Caco-2 (cell line): ENCODE measurements at regions not wholly inside any gene's neighbourhood (a gene's known extent, or its start where the extent isn't known, plus 50 kb on each side); places are given as distances from the start of the nearest gene placed in this dataset.

Experiments
- BruUV-seq: library from RNA; stranded (reverse); fragments of 400-500 nt; replicated peaks from 2 replicates; lab custom pipeline; 2021; lab: Mats Ljungman, UMichigan
- CTCF ChIA-PET: fragments of 300-600 bp; sonication (Branson Sonifier 250); formaldehyde crosslinking; loops from one replicate; lab custom pipeline; 2022; ENCODE audit warnings: antibody characterized with exemption; lab: Charles Lee
- POLR2A ChIA-PET: fragments of 300-600 bp; sonication (Branson Sonifier 250); formaldehyde crosslinking; loops from one replicate; lab custom pipeline; 2022; ENCODE audit warnings: antibody characterized with exemption; lab: Charles Lee
- DNase-seq, 2 experiments: peaks; one replicate each; pipeline versions ENCODE4 v3.0.0 to v3.0.0-alpha.2; 2020 to 2022
- H3K27me3 ChIP-seq: replicated peaks from 2 replicates; pipeline ENCODE4 v1.6.0; 2011; ENCODE audit warnings: low read length; ENCODE audit not compliant: control insufficient read depth, insufficient read depth
- H3K36me3 ChIP-seq: 2 replicates; pipeline ENCODE4 v1.5.1; 2011; ENCODE audit warnings: low read length; ENCODE audit not compliant: control insufficient read depth, insufficient read depth
- H3K4me1 ChIP-seq: fragments of 250-450 bp; sonication (Bioruptor Pico); 2 replicates; pipeline ENCODE4 v1.5.1; 2020; ENCODE audit warnings: mild to moderate bottlenecking
- H3K4me3 ChIP-seq: 2 replicates; pipeline ENCODE4 v1.5.1; 2011; ENCODE audit warnings: low read depth, mild to moderate bottlenecking, control low read depth, low read length
- H3K9me3 ChIP-seq: fragments of 250-450 bp; sonication (Bioruptor Pico); 2 replicates; pipeline ENCODE4 v1.5.1; 2020; ENCODE audit warnings: mild to moderate bottlenecking, moderate library complexity
- H3K27ac Mint-ChIP-seq: one replicate; pipeline ENCODE4 v1.8.0; 2022; ENCODE audit warnings: mixed read lengths; ENCODE audit not compliant: unreplicated experiment
- H3K27me3 Mint-ChIP-seq: one replicate; pipeline ENCODE4 v1.8.0; 2022; ENCODE audit warnings: mixed read lengths; ENCODE audit not compliant: insufficient read depth, unreplicated experiment
- H3K36me3 Mint-ChIP-seq: one replicate; pipeline ENCODE4 v1.8.0; 2022; ENCODE audit warnings: mild to moderate bottlenecking, mixed read lengths; ENCODE audit not compliant: insufficient read depth, unreplicated experiment
- H3K4me1 Mint-ChIP-seq: one replicate; pipeline ENCODE4 v1.8.0; 2022; ENCODE audit warnings: low read depth, mixed read lengths; ENCODE audit not compliant: unreplicated experiment
- H3K4me3 Mint-ChIP-seq: one replicate; pipeline ENCODE4 v1.8.0; 2022; ENCODE audit warnings: mild to moderate bottlenecking, moderate library complexity, mixed read lengths; ENCODE audit not compliant: unreplicated experiment
- H3K9me3 Mint-ChIP-seq: one replicate; pipeline ENCODE4 v1.8.0; 2022; ENCODE audit warnings: mixed read lengths; ENCODE audit not compliant: unreplicated experiment
- CTCF ChIP-seq, 2 experiments: fragments of 200-600 bp in 1 of 2; IDR thresholded peaks; 1 replicate in 1 of 2; 2 replicates in 1 of 2; pipeline versions ENCODE4 v1.5.1 to v1.8.0; 2011 to 2022; ENCODE audit warnings: antibody characterized with exemption in 1 of 2, control low read depth in 1 of 2, inconsistent platforms in 1 of 2, low read depth in 1 of 2, low read length in 1 of 2, mild to moderate bottlenecking in 1 of 2, moderate library complexity in 1 of 2; ENCODE audit not compliant: insufficient read depth in 1 of 2, severe bottlenecking in 1 of 2, unreplicated experiment in 1 of 2
- intact Hi-C: fragments of 100-400 bp; cut with micrococcal nuclease; formaldehyde crosslinking; loops from one replicate; pipeline ENCODE4 v1.10.0; 2022; ENCODE audit not compliant: unreplicated experiment

GRCh38 chr6:169990095-169991030 lies 238.9 kb downstream of the ERMARD start:
- no peaks in the 10 kb centered on the region for H3K27me3 Mint-ChIP-seq
- ChIA-PET POLR2A (no interaction called here), CTCF (no interaction called here)
- Histone ChIP-seq H3K4me1 (no peaks in the 10 kb centered on the region), H3K9me3 (no peaks in the 10 kb centered on the region), H3K36me3 (no peaks in the 10 kb centered on the region), H3K4me3 (no peak overlapping the region), H3K27me3 (no peaks in the 10 kb centered on the region)
- DNase-seq: no peak
- H3K4me1 Mint-ChIP-seq: no peaks in the 10 kb centered on the region
- no TSS peak for BruUV-seq
- no peak overlapping the region for H3K27ac Mint-ChIP-seq
- H3K9me3 Mint-ChIP-seq: no peaks in the 10 kb centered on the region
- no peak overlapping the region for H3K4me3 Mint-ChIP-seq
- H3K36me3 Mint-ChIP-seq: no peaks in the 10 kb centered on the region
- intact Hi-C loops: no loop called here
- no peak for TF ChIP-seq CTCF (IDR thresholded peaks at IDR 0.05; ENCODE audit: insufficient read depth in 1 of 2, low read depth in 1 of 2, low read length in 1 of 2, severe bottlenecking in 1 of 2, unreplicated experiment in 1 of 2)

DNA sequence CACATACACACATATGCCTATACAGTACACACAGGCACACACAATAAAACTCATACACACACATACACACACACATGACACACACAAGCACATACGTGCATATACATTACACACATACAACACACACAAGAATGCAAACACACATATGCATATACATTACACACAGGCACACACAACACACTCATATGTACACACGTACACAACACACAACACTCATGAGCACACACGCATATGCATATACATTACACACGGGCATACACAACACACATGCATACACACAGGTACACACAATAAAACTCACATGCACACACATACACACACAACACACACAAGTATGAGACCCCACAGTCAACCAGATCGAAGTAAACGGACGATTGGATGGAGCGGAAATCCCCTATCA lies 238.2 kb downstream of the ERMARD start:
- H3K4me3 ChIP-seq: no peak overlapping the region
- POLR2A ChIA-PET: no interaction called here
- Mint-ChIP-seq H3K27ac (no peak overlapping the region), H3K27me3 (no peaks in the 10 kb centered on the region), H3K36me3 (no peaks in the 10 kb centered on the region), H3K4me1 (no peaks in the 10 kb centered on the region), H3K9me3 (no peaks in the 10 kb centered on the region), H3K4me3 (no peak overlapping the region)
- no peak for TF ChIP-seq CTCF (IDR thresholded peaks at IDR 0.05; ENCODE audit: insufficient read depth in 1 of 2, low read depth in 1 of 2, low read length in 1 of 2, severe bottlenecking in 1 of 2, unreplicated experiment in 1 of 2)
- H3K4me1 ChIP-seq: no peaks in the 10 kb centered on the region
- no peaks in the 10 kb centered on the region for H3K9me3 ChIP-seq
- intact Hi-C loops: no loop called here
- DNase-seq: no peak
- CTCF ChIA-PET: no interaction called here
- no peaks in the 10 kb centered on the region for H3K27me3 ChIP-seq
- no peaks in the 10 kb centered on the region for H3K36me3 ChIP-seq
- no TSS peak for BruUV-seq

DNA sequence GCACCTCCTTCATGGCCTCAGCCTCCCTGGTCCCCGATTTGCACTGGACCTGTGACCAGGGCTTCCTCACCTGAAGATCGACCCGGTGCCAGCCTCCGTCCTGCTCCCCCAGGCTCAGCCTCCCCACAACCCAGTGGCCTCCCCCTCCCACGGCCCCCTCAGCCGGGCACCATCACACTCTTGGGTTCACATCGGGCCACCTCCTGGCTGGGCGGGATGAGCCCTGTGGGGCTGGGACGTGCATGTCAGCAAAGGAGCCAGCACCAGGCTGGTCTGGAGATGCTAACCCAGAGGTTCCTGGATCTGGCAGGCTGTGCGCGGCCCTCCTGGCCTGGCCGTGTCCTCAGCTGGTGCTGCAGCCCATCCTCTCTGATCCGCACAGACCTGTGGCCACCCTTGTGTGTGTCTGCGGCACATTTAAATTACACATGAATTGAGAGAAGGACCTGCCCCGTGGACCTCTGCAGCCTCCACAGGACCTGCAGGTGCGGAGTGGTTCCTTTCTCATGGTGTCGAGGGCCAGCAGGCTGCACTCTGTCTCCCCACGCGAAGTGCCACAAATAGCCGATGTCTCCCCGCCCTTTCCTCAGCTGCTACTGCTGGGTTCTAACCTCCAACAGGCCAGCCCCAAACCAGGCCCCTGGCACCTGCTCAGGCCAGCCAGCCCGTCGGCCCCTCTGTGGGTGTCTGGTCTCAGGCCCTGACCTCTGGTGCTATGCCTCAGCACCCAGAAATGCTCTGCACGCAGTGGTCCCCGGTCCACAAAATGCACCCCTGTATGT lies 237.5 kb downstream of the ERMARD start:
- BruUV-seq: no TSS peak
- no peaks in the 10 kb centered on the region for H3K36me3 ChIP-seq
- DNase-seq: no peak
- no peaks in the 10 kb centered on the region for H3K9me3 Mint-ChIP-seq
- no peaks in the 10 kb centered on the region for H3K27me3 Mint-ChIP-seq
- TF ChIP-seq CTCF (IDR thresholded peaks at IDR 0.05; ENCODE audit: insufficient read depth in 1 of 2, low read depth in 1 of 2, low read length in 1 of 2, severe bottlenecking in 1 of 2, unreplicated experiment in 1 of 2): no peak
- H3K4me1 ChIP-seq: no peaks in the 10 kb centered on the region
- H3K36me3 Mint-ChIP-seq: no peaks in the 10 kb centered on the region
- H3K4me3 Mint-ChIP-seq: no peak overlapping the region
- H3K4me3 ChIP-seq: no peak overlapping the region
- POLR2A ChIA-PET: no interaction called here
- H3K27me3 ChIP-seq: no peaks in the 10 kb centered on the region
- H3K9me3 ChIP-seq: no peaks in the 10 kb centered on the region
- H3K4me1 Mint-ChIP-seq: no peaks in the 10 kb centered on the region
- no peak overlapping the region for H3K27ac Mint-ChIP-seq
- intact Hi-C loops: no loop called here
- CTCF ChIA-PET: no interaction called here
